HCT116 (cell line): ENCODE measurements at regions not wholly inside any gene's neighbourhood (a gene's known extent, or its start where the extent isn't known, plus 50 kb on each side); places are given as distances from the start of the nearest gene placed in this dataset.

Experiments used
- EZH2 ChIP-seq: fragments of 200-600 bp; sonication (generic); IDR thresholded peaks from 2 replicates; pipeline ENCODE4 v1.6.1; 2017; ENCODE audit warnings: antibody characterized with exemption, mixed run types
- EZH2phosphoT487 ChIP-seq: fragments of 200-600 bp; IDR thresholded peaks from 2 replicates; pipeline ENCODE4 v1.6.1; 2018; ENCODE audit warnings: antibody characterized with exemption, borderline replicate concordance
- POLR2A ChIP-seq: IDR thresholded peaks from 2 replicates; pipeline ENCODE4 v1.7.0; 2011; ENCODE audit warnings: borderline replicate concordance; ENCODE audit not compliant: insufficient read depth, insufficient read length; ENCODE audit errors: extremely low read depth
- POLR2AphosphoS5 ChIP-seq: IDR thresholded peaks from 2 replicates; pipeline ENCODE4 v1.6.1; 2011; ENCODE audit warnings: mild to moderate bottlenecking, low read depth, low read length, moderate library complexity
- TCF7L2 ChIP-seq: IDR thresholded peaks from 2 replicates; pipeline ENCODE4 v1.7.0; 2011; ENCODE audit warnings: borderline replicate concordance, inconsistent platforms; ENCODE audit not compliant: insufficient read depth, insufficient read length; ENCODE audit errors: extremely low read depth
- TF ChIP-seq, protein P1 (sequence below), 3 experiments: fragments of 200-600 bp in 1 of 3; sonication (generic) in 1 of 3; IDR thresholded peaks in 2 of 3; conservative IDR thresholded peaks in 1 of 3; 2 replicates each; pipeline ENCODE4 v1.5.1; 2012 to 2017; ENCODE audit warnings: low read depth in 2 of 3, low read length in 2 of 3, antibody characterized with exemption in 1 of 3, borderline replicate concordance in 1 of 3, control low read depth in 1 of 3, mild to moderate bottlenecking in 1 of 3, mixed read lengths in 1 of 3, mixed run types in 1 of 3, moderate library complexity in 1 of 3; ENCODE audit not compliant: insufficient read depth in 1 of 3

DNA sequence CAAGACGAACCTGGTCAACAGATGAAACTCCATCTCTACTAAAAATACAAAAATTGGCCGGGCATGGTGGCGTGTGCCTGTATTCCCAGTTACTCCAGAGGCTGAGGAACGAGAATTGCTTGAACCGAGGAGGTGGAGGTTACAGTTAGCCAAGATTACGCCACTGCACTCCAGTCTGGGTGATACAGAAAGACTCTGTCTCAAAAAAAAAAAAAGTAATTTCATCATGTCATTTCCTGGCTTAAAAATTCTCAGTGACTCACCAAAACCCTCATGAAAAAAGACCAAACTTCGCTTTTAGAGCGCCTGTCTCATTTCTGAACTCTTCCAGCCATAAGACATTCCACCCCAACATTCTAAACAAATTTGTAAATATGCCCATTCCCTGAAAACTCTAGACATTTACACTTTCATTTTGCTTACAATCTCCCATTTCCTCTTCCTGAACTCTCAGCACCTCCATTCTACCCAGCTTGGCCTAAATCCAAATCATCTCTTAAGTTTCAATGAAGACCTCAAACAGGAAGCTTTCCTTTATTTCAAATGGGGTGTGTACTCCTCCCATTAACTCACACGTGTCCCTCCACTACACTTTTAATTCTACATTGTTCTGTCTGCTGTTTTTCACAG is 50.5 kb upstream of the PRRC2C start:
- TF ChIP-seq TCF7L2 (no peak), POLR2A (no peak), EZH2phosphoT487 (no peak), POLR2AphosphoS5 (no peak), EZH2 (no peak)
- TF ChIP-seq, protein P1, sequence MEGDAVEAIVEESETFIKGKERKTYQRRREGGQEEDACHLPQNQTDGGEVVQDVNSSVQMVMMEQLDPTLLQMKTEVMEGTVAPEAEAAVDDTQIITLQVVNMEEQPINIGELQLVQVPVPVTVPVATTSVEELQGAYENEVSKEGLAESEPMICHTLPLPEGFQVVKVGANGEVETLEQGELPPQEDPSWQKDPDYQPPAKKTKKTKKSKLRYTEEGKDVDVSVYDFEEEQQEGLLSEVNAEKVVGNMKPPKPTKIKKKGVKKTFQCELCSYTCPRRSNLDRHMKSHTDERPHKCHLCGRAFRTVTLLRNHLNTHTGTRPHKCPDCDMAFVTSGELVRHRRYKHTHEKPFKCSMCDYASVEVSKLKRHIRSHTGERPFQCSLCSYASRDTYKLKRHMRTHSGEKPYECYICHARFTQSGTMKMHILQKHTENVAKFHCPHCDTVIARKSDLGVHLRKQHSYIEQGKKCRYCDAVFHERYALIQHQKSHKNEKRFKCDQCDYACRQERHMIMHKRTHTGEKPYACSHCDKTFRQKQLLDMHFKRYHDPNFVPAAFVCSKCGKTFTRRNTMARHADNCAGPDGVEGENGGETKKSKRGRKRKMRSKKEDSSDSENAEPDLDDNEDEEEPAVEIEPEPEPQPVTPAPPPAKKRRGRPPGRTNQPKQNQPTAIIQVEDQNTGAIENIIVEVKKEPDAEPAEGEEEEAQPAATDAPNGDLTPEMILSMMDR (IDR thresholded peaks at IDR 0.05 in 2 of 3, conservative IDR thresholded peaks at IDR 0.05 in 1 of 3; ENCODE audit: borderline replicate concordance in 1 of 3, insufficient read depth in 1 of 3, low read depth in 2 of 3, low read length in 2 of 3), result no peak
